NT2/D1 (cell line): ENCODE measurements at regions not wholly inside any gene's neighbourhood (a gene's known extent, or its start where the extent isn't known, plus 50 kb on each side); places are given as distances from the start of the nearest gene placed in this dataset.

Experiments
- SUZ12 ChIP-seq: IDR thresholded peaks from 2 replicates; pipeline ENCODE4 v1.6.1; 2011; ENCODE audit not compliant: insufficient read length, insufficient read depth; ENCODE audit errors: extremely low read depth
- YY1 ChIP-seq: IDR thresholded peaks from 2 replicates; pipeline ENCODE4 v1.6.1; 2011; ENCODE audit not compliant: insufficient read length, insufficient read depth
- ZNF274 ChIP-seq: IDR thresholded peaks from 2 replicates; pipeline ENCODE4 v1.6.1; 2011; ENCODE audit warnings: mild to moderate bottlenecking, low read depth, low read length

DNA sequence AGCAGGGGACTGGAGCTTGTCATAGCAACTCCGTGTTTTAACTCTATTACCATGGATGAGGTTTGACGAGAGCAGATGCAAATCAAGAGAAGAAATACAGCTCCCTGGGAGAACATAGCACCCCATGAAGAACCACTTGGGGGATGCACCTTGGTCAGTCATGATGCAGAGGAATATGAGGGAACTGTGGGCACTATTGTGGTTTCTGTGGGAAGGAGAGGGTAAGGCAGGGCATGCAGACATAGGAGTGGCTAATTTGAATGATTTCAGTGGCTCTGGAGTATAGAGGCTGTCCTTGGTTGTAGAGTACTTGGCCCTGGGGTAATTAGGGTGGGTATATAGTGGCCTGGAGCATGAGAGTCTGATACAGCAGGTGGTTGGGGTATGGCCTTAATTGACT, 131.9 kb downstream of the EDEM1 start:
- TF ChIP-seq ZNF274: no peak
- TF ChIP-seq YY1: no peak
- TF ChIP-seq SUZ12: no peak
